K562 (cell line): ENCODE measurements at regions not wholly inside any gene's neighbourhood (a gene's known extent, or its start where the extent isn't known, plus 50 kb on each side); places are given as distances from the start of the nearest gene placed in this dataset.

ENCODE experiments used
- TF ChIP-seq, protein P1 (sequence below), 2 experiments: fragments of 450-650 bp in 1 of 2; sonication (generic) in 1 of 2; formaldehyde crosslinking in 1 of 2; IDR thresholded peaks; 2 replicates each; pipeline versions ENCODE4 v1.7.1 to v1.9.0; 2016 to 2022; ENCODE audit warnings: inconsistent platforms in 1 of 2, mild to moderate bottlenecking in 1 of 2, missing genetic modification reagents in 1 of 2

DNA sequence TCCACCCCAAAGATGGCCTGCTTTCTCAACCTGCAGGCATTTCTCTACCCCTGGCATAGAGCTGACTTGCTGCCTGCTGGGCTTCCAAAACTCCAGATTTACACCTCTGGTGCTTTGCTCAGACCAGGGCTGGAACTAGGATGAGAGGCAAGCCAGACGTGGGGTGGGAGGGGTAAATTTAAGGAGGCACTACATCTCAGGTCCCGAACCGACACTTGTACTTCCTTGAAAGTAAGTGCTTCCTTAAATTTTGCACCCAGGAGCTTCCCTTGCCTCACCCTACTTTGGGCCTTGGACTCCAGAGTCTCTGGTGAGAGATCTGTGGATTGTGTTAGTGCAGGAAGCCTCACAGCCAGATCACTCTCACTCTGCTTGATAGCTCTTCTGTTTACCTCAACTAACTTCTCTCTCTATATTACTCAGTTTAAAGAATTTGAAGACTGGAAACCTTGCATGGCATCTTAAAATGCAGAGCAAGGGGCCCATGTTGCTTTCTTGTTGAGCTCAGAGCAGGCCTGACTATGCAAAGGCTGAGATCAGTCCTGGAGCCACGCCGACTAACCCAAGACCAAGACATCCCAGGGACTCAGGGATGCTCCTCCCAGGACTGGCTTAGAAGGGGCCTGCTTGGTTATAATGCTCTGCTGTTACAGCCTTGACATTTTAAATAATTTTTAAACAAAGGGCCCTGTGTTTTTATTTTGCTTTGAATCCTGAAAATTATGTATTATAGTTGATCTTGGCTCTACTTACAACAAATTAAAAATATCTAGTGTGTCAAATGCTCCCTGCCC lies 145.0 kb upstream of the LEF1 start (continued):
- TF ChIP-seq, protein P1, sequence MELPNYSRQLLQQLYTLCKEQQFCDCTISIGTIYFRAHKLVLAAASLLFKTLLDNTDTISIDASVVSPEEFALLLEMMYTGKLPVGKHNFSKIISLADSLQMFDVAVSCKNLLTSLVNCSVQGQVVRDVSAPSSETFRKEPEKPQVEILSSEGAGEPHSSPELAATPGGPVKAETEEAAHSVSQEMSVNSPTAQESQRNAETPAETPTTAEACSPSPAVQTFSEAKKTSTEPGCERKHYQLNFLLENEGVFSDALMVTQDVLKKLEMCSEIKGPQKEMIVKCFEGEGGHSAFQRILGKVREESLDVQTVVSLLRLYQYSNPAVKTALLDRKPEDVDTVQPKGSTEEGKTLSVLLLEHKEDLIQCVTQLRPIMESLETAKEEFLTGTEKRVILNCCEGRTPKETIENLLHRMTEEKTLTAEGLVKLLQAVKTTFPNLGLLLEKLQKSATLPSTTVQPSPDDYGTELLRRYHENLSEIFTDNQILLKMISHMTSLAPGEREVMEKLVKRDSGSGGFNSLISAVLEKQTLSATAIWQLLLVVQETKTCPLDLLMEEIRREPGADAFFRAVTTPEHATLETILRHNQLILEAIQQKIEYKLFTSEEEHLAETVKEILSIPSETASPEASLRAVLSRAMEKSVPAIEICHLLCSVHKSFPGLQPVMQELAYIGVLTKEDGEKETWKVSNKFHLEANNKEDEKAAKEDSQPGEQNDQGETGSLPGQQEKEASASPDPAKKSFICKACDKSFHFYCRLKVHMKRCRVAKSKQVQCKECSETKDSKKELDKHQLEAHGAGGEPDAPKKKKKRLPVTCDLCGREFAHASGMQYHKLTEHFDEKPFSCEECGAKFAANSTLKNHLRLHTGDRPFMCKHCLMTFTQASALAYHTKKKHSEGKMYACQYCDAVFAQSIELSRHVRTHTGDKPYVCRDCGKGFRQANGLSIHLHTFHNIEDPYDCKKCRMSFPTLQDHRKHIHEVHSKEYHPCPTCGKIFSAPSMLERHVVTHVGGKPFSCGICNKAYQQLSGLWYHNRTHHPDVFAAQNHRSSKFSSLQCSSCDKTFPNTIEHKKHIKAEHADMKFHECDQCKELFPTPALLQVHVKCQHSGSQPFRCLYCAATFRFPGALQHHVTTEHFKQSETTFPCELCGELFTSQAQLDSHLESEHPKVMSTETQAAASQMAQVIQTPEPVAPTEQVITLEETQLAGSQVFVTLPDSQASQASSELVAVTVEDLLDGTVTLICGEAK (IDR thresholded peaks at IDR 0.05) = no peak
- TF ChIP-seq, protein P1 (CRISPR knock-in tag; IDR thresholded peaks at IDR 0.05) = no peak
